Lower leg skin (tissue), 3 donors: ENCODE measurements at regions not wholly inside any gene's neighbourhood (a gene's known extent, or its start where the extent isn't known, plus 50 kb on each side); places are given as distances from the start of the nearest gene placed in this dataset.

Source experiments
- CTCF ChIP-seq, 3 donors: fragments of 450-650 bp; IDR thresholded peaks; one replicate each; pipeline ENCODE4 v1.5.1; 2016; ENCODE audit warnings: antibody characterized with exemption in 3 of 3, mild to moderate bottlenecking in 3 of 3, moderate library complexity in 2 of 3
- POLR2A ChIP-seq, 2 donors: fragments of 450-650 bp; IDR thresholded peaks; one replicate each; pipeline ENCODE4 v1.6.1; 2016 to 2017; ENCODE audit warnings: antibody characterized with exemption in 2 of 2, mild to moderate bottlenecking in 1 of 2, moderate library complexity in 1 of 2

- TF ChIP-seq CTCF (IDR thresholded peaks at IDR 0.05) (no peak), POLR2A (IDR thresholded peaks at IDR 0.05) (no peak)
These were observed 179.3 kb downstream of the C9orf152 start for GRCh38 chr9:110028676-110029075.
